Loucy (cell line): ENCODE measurements at regions not wholly inside any gene's neighbourhood (a gene's known extent, or its start where the extent isn't known, plus 50 kb on each side); places are given as distances from the start of the nearest gene placed in this dataset.

ENCODE experiments used
- EZH2phosphoT487 ChIP-seq: fragments of 200-600 bp; IDR thresholded peaks from 2 replicates; pipeline ENCODE4 v1.6.1; 2018; ENCODE audit warnings: antibody characterized with exemption, mild to moderate bottlenecking, moderate library complexity, borderline replicate concordance
- TF ChIP-seq, protein P1 (sequence below): fragments of 200-600 bp; sonication (generic); conservative IDR thresholded peaks from 2 replicates; pipeline ENCODE4 v1.5.1; 2014; ENCODE audit warnings: mild to moderate bottlenecking, antibody characterized with exemption, low read length

DNA sequence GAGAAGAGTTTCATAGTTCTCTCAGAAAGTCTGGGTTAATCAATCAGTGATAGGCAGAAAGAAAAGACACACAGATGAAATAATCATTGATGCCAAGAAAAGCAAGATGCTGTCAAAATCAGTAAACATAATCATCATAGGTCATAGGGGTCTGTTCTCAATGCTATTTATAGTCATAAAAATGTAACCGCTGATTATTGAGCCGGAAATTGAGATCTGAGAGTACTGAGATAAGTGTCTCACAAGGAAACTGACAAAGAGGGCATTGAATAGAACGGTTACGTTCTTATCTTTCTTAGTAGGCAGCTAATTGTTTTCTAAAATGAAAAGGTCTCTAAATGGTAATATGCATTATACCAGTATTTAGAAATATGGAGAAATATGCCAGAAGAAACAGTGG, 1686.1 kb upstream of the AGA start:
- TF ChIP-seq, protein P1, sequence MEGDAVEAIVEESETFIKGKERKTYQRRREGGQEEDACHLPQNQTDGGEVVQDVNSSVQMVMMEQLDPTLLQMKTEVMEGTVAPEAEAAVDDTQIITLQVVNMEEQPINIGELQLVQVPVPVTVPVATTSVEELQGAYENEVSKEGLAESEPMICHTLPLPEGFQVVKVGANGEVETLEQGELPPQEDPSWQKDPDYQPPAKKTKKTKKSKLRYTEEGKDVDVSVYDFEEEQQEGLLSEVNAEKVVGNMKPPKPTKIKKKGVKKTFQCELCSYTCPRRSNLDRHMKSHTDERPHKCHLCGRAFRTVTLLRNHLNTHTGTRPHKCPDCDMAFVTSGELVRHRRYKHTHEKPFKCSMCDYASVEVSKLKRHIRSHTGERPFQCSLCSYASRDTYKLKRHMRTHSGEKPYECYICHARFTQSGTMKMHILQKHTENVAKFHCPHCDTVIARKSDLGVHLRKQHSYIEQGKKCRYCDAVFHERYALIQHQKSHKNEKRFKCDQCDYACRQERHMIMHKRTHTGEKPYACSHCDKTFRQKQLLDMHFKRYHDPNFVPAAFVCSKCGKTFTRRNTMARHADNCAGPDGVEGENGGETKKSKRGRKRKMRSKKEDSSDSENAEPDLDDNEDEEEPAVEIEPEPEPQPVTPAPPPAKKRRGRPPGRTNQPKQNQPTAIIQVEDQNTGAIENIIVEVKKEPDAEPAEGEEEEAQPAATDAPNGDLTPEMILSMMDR: no peak
- TF ChIP-seq EZH2phosphoT487: no peak
